ENCODE measurements at regions not wholly inside any gene's neighbourhood (a gene's known extent, or its start where the extent isn't known, plus 50 kb on each side); places are given as distances from the start of the nearest gene placed in this dataset.

- TF ChIP-seq CTCF (IDR thresholded peaks at IDR 0.05) (no peak), POLR2A (IDR thresholded peaks at IDR 0.05) (no peak)
Observed at GRCh38 chr5:66339896-66340295, 195.8 kb downstream of the SREK1 start.

Measured in uterus (tissue), 2 donors.